Fibroblast of upper back skin (primary cell): ENCODE measurements at regions not wholly inside any gene's neighbourhood (a gene's known extent, or its start where the extent isn't known, plus 50 kb on each side); places are given as distances from the start of the nearest gene placed in this dataset.
"Not testable (repeated sequence)": the region's sequence is repeated elsewhere in the genome, so short reads cannot be mapped to it uniquely, and the experiment has no call there.

Experiments
- DNase-seq: peaks from one replicate; pipeline ENCODE4 v3.0.0-alpha.2; 2013

GRCh38 chr2:87521489-87521888 lies 226.4 kb upstream of the PLGLB2 start:
- DNase-seq = not testable (repeated sequence)

- not testable (repeated sequence) for DNase-seq
Observed at GRCh38 chr2:87524619-87525188, 223.2 kb upstream of the PLGLB2 start.

GRCh38 chr2:87525497-87525991 lies 222.3 kb upstream of the PLGLB2 start:
- DNase-seq = not testable (repeated sequence)

GRCh38 chr2:87526258-87526657 lies 221.6 kb upstream of the PLGLB2 start:
- DNase-seq = not testable (repeated sequence)

GRCh38 chr2:87531968-87532715 lies 215.7 kb upstream of the PLGLB2 start:
- not testable (repeated sequence) for DNase-seq

- peak; percentile 15 for DNase-seq
Observed at GRCh38 chr2:87533390-87534272, 214.3 kb upstream of the PLGLB2 start.

GRCh38 chr2:87534273-87534889 lies 213.5 kb upstream of the PLGLB2 start:
- not testable (repeated sequence) for DNase-seq

- DNase-seq = not testable (repeated sequence)
Observed at GRCh38 chr2:87536427-87536826, 211.5 kb upstream of the PLGLB2 start.

- DNase-seq = not testable (repeated sequence)
Observed at GRCh38 chr2:87537251-87537671, 210.6 kb upstream of the PLGLB2 start.

GRCh38 chr2:87538268-87538667 lies 209.6 kb upstream of the PLGLB2 start:
- DNase-seq = not testable (repeated sequence)

- not testable (repeated sequence) for DNase-seq
Observed at GRCh38 chr2:87539151-87539943, 208.5 kb upstream of the PLGLB2 start.

GRCh38 chr2:87540242-87540641 lies 207.6 kb upstream of the PLGLB2 start:
- DNase-seq = not testable (repeated sequence)

GRCh38 chr2:87542599-87543174 lies 205.2 kb upstream of the PLGLB2 start:
- DNase-seq = not testable (repeated sequence)

- DNase-seq = not testable (repeated sequence)
Observed at GRCh38 chr2:87543797-87544196, 204.1 kb upstream of the PLGLB2 start.

- not testable (repeated sequence) for DNase-seq
Observed at GRCh38 chr2:87547106-87547505, 200.8 kb upstream of the PLGLB2 start.

GRCh38 chr2:87547966-87548365 lies 199.9 kb upstream of the PLGLB2 start:
- not testable (repeated sequence) for DNase-seq

GRCh38 chr2:87548681-87549536 lies 199.0 kb upstream of the PLGLB2 start:
- DNase-seq = not testable (repeated sequence)

GRCh38 chr2:87549561-87550202 lies 198.2 kb upstream of the PLGLB2 start:
- DNase-seq = not testable (repeated sequence)

- not testable (repeated sequence) for DNase-seq
Observed at GRCh38 chr2:87554678-87555077, 193.2 kb upstream of the PLGLB2 start.

GRCh38 chr2:87555082-87555481 lies 192.8 kb upstream of the PLGLB2 start:
- DNase-seq = peak; percentile 69
